HG03460 (cell line): ENCODE measurements at regions not wholly inside any gene's neighbourhood (a gene's known extent, or its start where the extent isn't known, plus 50 kb on each side); places are given as distances from the start of the nearest gene placed in this dataset.

ENCODE experiments used
- ATAC-seq: cut with Tn5 transposase; IDR thresholded peaks from one replicate; pipeline ENCODE4 v1.9.1; 2021; ENCODE audit not compliant: unreplicated experiment

DNA sequence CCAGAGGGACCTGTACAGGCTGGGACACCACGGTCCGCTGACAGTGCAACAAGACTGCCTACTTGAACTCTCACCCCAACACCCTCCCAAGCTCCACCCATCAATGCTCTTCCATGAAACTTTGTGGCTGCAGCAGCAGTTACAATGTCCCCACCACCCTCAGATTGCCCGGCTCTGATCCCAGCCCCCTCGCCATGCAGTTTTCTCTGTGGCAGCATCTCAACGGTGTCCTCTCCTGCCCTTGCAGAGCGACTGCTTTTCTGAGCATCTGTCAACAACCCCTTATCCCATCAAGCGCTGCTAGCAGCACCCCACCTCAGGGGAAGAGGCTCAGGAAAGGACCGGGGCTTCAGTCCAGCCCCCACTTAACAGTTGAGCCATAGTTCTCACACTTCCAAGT is 137.1 kb upstream of the NDUFV2 start:
- ATAC-seq, result no peak

- ATAC-seq, result no peak
These were observed 135.7 kb upstream of the NDUFV2 start for GRCh38 chr18:8966821-8967220.

- no peak for ATAC-seq
These were observed 134.9 kb upstream of the NDUFV2 start for GRCh38 chr18:8967573-8967972.

DNA sequence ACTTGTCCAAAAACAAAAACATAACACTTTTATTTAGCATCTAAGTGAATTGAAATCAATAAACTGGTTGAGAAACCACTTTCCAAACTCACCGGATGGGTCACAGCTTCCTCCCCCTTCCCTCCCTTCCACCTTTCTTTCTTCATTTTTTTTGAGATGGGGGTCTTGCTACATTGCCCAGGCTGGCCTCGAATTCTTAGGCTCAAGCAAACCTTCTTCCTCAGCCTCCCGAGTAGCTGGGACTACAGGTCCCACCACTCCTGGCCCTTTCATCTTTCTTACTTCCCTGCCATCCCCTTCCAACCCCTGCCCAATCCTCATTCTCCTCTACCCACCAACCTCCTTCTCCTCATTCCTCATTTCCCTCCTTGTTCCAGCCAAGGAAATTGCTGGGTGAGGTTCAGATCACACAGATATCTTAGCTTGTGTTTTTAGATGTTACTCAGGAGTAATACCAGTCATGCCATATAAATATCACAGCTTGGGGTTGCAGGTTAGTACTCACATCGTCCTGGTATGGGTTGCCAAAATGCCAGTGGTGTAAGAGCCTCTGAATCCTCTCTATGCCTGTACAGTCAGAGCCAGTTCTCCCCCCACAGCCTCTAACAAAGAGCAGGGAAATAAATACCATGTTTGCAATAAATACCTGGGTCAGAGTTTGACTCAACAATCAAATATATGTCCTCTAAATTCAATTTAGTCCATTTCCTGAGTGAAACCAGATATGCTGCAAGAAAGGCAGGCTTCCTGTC is 132.7 kb upstream of the NDUFV2 start:
- no peak for ATAC-seq

- no peak for ATAC-seq
These were observed 131.7 kb upstream of the NDUFV2 start for GRCh38 chr18:8970843-8971242.

DNA sequence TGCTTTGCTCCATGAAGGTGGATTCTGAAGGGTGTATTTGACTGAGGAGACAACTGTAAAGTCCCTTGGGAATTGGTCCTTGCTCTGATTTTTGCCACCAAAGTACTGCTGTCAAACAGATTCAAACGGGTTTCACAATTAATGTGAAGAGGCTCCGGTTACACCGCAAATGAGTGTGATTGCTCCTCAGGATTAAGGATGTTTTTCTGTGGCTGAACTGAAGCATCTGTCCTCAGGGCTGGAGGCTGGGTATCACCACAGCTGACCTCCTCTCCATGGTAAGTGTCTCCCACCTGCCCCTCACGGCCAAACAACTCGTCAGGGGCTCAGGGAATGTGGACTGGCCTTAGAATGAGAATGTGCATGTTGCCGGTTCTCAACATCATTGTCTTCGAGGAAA is 130.4 kb upstream of the NDUFV2 start:
- no peak for ATAC-seq

DNA sequence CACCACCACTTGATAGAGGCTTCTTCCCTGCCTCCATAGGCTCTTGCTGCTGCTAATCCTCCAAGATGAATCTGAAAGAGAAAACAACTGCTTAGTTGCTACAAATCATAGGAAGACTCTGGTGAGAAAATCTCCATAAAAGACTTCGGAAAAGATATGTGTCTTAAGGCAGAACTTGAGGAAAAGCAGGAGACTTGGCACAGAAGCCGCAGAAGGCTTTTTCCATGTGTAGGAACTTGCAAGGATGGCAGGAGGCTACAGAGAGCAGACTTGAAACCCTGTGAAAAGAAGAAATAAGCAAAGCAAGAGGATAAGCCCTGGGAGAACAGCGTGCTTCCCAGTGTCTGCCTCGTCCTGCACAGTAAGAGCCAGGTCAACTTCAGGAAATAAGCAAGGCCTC is 128.2 kb upstream of the NDUFV2 start:
- ATAC-seq, result no peak

DNA sequence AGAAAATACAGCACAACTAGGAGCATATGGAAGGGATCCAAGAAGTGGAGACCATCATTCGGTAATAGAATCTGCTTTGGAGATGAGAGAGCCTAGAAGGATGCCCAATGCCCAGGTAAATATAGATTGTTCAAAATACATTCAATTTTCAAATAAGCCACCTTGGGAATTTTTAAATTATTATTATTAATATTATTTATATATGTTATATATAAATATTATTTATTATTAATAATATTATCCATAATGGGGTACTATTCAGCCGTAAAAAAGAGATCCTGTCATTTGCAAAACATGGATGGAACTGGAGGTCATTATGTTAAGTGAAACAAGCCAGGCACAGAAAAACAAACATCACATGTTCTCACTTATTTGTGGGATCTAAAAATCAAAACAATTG is 127.8 kb upstream of the NDUFV2 start:
- no peak for ATAC-seq

- ATAC-seq, result no peak
These were observed 126.9 kb upstream of the NDUFV2 start for GRCh38 chr18:8975624-8976023.

GRCh38 chr18:8976606-8977005 is 125.9 kb upstream of the NDUFV2 start:
- no peak for ATAC-seq

GRCh38 chr18:8977166-8977565 is 125.3 kb upstream of the NDUFV2 start:
- ATAC-seq, result no peak

DNA sequence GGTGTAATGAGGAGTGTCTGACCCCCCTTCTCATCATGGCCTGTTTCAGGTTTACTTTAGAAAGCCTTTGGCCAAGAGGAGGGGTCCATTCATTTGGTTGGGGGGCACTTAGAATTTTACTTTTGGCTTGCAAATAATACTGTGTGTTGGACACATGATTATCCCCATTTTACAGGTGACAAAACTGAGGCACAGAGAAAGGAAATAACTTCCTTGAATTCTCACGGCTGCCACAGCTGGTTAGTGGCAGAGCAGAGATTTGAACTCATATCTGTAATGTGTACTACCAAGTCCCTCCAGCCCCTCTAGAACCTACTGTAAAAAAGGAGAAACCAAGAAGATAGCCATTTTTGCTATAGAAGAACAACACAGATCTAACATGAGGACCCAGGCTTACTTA is 124.8 kb upstream of the NDUFV2 start:
- no peak for ATAC-seq

GRCh38 chr18:8978394-8978793 is 124.1 kb upstream of the NDUFV2 start:
- no peak for ATAC-seq

DNA sequence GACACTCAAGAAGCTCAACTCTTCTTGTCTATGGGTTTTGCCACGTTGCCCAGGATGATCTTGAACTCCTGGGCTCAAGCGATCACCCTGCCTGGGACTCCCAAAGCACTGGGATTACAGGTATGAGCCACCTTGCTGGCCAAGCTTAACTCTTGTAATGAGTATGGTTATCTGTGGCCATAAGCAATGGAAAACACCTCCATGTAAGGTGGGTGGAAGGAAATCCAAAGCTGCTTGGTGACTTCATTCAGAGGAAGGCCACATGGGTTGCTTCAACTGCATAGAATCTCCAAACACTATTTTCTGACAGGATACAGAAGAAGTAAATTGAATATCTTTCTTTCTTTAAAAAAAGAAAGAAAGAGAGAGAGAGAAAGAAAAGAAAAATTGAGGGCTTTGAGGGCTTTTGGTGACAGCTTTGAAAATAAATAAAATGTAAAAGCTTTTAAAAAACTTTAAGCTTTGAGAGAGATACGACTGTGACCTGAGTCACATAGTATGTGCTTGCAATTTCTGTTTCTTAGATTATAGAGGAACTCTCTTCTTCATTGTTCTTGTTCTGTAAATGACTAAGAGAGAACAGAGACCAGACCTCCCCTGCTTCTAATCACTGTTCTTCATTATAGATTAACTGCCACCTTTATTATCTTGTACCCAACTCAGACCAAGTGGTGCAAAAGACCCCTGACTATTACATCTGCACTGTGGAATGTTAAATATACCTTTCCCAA is 123.1 kb upstream of the NDUFV2 start:
- ATAC-seq, result no peak

GRCh38 chr18:8980496-8980895 is 122.0 kb upstream of the NDUFV2 start:
- ATAC-seq, result no peak

- no peak for ATAC-seq
These were observed 121.6 kb upstream of the NDUFV2 start for GRCh38 chr18:8980918-8981317.

DNA sequence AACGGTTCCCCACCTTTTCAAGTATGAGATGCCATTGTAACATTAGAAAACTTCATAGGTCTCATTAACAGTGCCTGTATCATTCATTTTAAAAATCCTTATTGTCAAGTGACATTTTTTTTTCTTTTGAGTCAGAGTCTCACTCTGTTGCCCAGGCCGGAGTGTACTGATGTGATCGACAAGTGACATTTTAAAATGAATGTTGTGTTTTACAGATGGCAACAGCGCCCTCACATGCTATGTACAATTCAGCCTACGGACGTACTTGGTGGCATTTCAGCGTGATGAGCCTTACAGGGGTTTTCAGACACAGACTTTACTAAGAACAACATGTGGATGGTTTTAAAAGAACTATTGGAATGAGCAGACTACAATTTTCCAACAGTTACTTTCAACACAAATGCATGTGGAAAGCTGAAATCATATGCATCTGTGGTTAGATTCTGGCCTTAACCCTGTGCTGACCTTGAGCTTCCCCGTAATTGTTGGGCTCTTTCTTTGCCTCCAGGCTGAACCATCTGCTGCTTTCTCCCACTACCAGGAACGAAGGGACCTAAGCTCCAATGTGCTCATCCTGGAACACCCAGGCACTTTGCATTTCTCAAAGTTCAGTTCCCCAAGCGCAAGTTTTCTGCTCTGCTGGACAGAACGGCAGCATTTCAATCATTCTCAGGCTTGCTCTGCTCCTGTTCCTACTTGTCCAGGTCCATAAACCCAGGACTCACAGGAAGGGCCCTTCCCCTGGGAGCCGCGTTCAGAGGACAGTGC is 119.9 kb upstream of the NDUFV2 start:
- ATAC-seq, result no peak

DNA sequence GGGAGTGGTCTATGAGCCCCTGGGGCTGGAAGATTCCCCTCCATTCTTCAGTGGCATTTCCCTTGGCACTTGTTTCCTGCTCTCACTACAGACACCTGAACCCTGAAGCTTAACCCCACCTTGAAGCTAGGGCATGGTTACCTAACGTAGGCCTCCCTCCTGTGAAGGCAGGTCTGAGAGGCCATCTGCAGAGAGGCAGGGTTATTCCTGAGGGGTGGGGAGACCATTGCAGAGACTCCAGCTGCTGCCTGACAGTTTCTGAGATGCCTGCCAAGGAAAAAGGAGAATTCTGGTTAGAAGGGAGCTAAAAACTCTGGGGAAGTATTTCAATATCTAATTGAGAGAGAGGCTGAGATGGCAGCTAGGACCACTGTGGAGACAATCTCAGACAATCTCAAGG is 119.3 kb upstream of the NDUFV2 start:
- no peak for ATAC-seq

- no peak for ATAC-seq
These were observed 118.3 kb upstream of the NDUFV2 start for GRCh38 chr18:8984131-8984721.

- ATAC-seq, result no peak
These were observed 115.3 kb upstream of the NDUFV2 start for GRCh38 chr18:8987241-8987640.

DNA sequence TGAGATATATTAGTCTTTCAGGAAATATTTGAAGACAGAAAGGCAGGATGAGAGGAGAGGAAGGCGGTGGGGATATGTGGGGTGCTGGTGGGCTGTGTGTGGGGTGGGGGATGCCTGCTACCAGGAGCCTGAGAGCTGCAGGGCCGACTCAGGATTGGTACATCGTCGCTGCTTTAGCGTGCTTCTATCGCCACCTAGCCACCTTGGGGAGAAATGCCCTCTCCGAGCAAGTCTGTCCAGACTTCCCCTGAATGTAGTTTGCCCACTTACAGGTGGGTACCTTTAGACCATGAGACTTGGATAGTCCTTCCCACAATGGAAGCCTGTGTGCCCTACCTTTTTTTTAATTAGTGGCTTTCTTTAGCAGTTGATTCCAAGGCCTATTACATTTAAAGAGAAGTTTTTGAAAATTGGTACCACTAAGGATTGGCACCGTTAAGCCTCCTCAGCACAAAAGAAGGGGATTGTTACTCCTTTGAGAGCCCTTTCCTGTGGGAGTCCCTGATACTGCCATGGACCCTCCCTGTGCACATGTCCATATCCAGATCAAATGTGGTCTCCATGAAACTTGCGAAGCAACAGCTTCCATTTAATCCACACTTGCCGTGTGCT is 114.1 kb upstream of the NDUFV2 start:
- ATAC-seq, result peak; percentile 87
